ENCODE measurements at regions not wholly inside any gene's neighbourhood (a gene's known extent, or its start where the extent isn't known, plus 50 kb on each side); places are given as distances from the start of the nearest gene placed in this dataset.

- H3K4me3 ChIP-seq (ENCODE audit: low read length): no peak overlapping the region
- H3K36me3 Mint-ChIP-seq: no peaks in the 10 kb centered on the region
- no peaks in the 10 kb centered on the region for H3K4me1 Mint-ChIP-seq
- no peaks in the 10 kb centered on the region for H3K27me3 ChIP-seq (ENCODE audit: insufficient read depth, low read length, poor library complexity, severe bottlenecking)
- POLR2A ChIA-PET: no interaction called here
- H3K4me1 ChIP-seq (ENCODE audit: insufficient read depth, low read length): no peaks in the 10 kb centered on the region
- H3K36me3 ChIP-seq (ENCODE audit: insufficient read depth, low read length): no peaks in the 10 kb centered on the region
- no peak for DNase-seq
- H3K27ac Mint-ChIP-seq: no peak overlapping the region
- no peak overlapping the region for H3K27ac ChIP-seq (ENCODE audit: low read depth, low read length)
- H3K27me3 Mint-ChIP-seq: no peaks in the 10 kb centered on the region
- no peak overlapping the region for H3K4me3 Mint-ChIP-seq
- H3K9me3 Mint-ChIP-seq: peaks cover 0 to 7% (median 3%) of the 10 kb centered on the region in 5 donors
- CTCF ChIA-PET: no interaction called here
- no peaks in the 10 kb centered on the region for H3K9me3 ChIP-seq (ENCODE audit: low read length)
Measured at GRCh38 chr6:78076371-78076770, 423.5 kb downstream of the MEI4 start.

- no peak overlapping the region for H3K4me3 ChIP-seq (ENCODE audit: low read length)
- Mint-ChIP-seq H3K27me3 (no peaks in the 10 kb centered on the region), H3K9me3 (peaks cover 1 to 13% (median 3%) of the 10 kb centered on the region in 5 donors), H3K4me1 (no peaks in the 10 kb centered on the region), H3K4me3 (no peak overlapping the region), H3K36me3 (no peaks in the 10 kb centered on the region), H3K27ac (no peak overlapping the region)
- no peaks in the 10 kb centered on the region for H3K36me3 ChIP-seq (ENCODE audit: insufficient read depth, low read length)
- ChIA-PET CTCF (no interaction called here), POLR2A (no interaction called here)
- no peak for DNase-seq
- H3K9me3 ChIP-seq (ENCODE audit: low read length): no peaks in the 10 kb centered on the region
- no peak overlapping the region for H3K27ac ChIP-seq (ENCODE audit: low read depth, low read length)
- H3K27me3 ChIP-seq (ENCODE audit: insufficient read depth, low read length, poor library complexity, severe bottlenecking): no peaks in the 10 kb centered on the region
- H3K4me1 ChIP-seq (ENCODE audit: insufficient read depth, low read length): no peaks in the 10 kb centered on the region
Measured at GRCh38 chr6:78089531-78089930, 436.7 kb downstream of the MEI4 start.

- Mint-ChIP-seq H3K4me3 (no peak overlapping the region), H3K4me1 (no peaks in the 10 kb centered on the region), H3K36me3 (no peaks in the 10 kb centered on the region), H3K9me3 (peaks cover 0 to 2% (median 1%) of the 10 kb centered on the region in 5 donors), H3K27ac (no peak overlapping the region), H3K27me3 (no peaks in the 10 kb centered on the region)
- no peak for DNase-seq
- H3K27me3 ChIP-seq (ENCODE audit: insufficient read depth, low read length, poor library complexity, severe bottlenecking): no peaks in the 10 kb centered on the region
- H3K9me3 ChIP-seq (ENCODE audit: low read length): no peaks in the 10 kb centered on the region
- H3K4me1 ChIP-seq (ENCODE audit: insufficient read depth, low read length): no peaks in the 10 kb centered on the region
- CTCF ChIA-PET: no interaction called here
- H3K36me3 ChIP-seq (ENCODE audit: insufficient read depth, low read length): no peaks in the 10 kb centered on the region
- H3K27ac ChIP-seq (ENCODE audit: low read depth, low read length): no peak overlapping the region
- H3K4me3 ChIP-seq (ENCODE audit: low read length): no peak overlapping the region
- POLR2A ChIA-PET: no interaction called here
Measured at GRCh38 chr6:78093906-78094305, 441.1 kb downstream of the MEI4 start.

- H3K4me1 ChIP-seq (ENCODE audit: insufficient read depth, low read length): no peaks in the 10 kb centered on the region
Measured at GRCh38 chr6:78101387-78101786, 448.5 kb downstream of the MEI4 start.

GRCh38 chr6:78110641-78111040 is 457.8 kb downstream of the MEI4 start:
- no peak for DNase-seq
- no peaks in the 10 kb centered on the region for H3K36me3 Mint-ChIP-seq

More at GRCh38 chr6:78101387-78101786, 448.5 kb downstream of the MEI4 start:
- Histone ChIP-seq H3K4me3 (ENCODE audit: low read length) (no peak overlapping the region), H3K27me3 (ENCODE audit: insufficient read depth, low read length, poor library complexity, severe bottlenecking) (no peaks in the 10 kb centered on the region), H3K27ac (ENCODE audit: low read depth, low read length) (no peak overlapping the region), H3K36me3 (ENCODE audit: insufficient read depth, low read length) (no peaks in the 10 kb centered on the region), H3K9me3 (ENCODE audit: low read length) (no peaks in the 10 kb centered on the region)
- no peak for DNase-seq
- no peak overlapping the region for H3K4me3 Mint-ChIP-seq
- ChIA-PET POLR2A (interaction anchor here (0.7 kb wide), 1 partner anchor 111 kb away, joined by 5 read pairs; no protein-coding TSS in a partner anchor), CTCF (no interaction called here)
- H3K36me3 Mint-ChIP-seq: no peaks in the 10 kb centered on the region
- peaks cover 2 to 17% (median 6%) of the 10 kb centered on the region in 5 donors for H3K9me3 Mint-ChIP-seq
- no peaks in the 10 kb centered on the region for H3K27me3 Mint-ChIP-seq
- H3K4me1 Mint-ChIP-seq: no peaks in the 10 kb centered on the region
- no peak overlapping the region for H3K27ac Mint-ChIP-seq

GRCh38 chr6:78117966-78118365 is 465.1 kb downstream of the MEI4 start:
- H3K9me3 ChIP-seq (ENCODE audit: low read length): no peaks in the 10 kb centered on the region
- Mint-ChIP-seq H3K9me3 (peaks cover 7 to 19% (median 10%) of the 10 kb centered on the region in 5 donors), H3K27ac (no peak overlapping the region), H3K4me1 (no peaks in the 10 kb centered on the region), H3K27me3 (no peaks in the 10 kb centered on the region), H3K4me3 (no peak overlapping the region), H3K36me3 (no peaks in the 10 kb centered on the region)
- no peak overlapping the region for H3K4me3 ChIP-seq (ENCODE audit: low read length)
- no peak for DNase-seq
- POLR2A ChIA-PET: no interaction called here
- H3K27me3 ChIP-seq (ENCODE audit: insufficient read depth, low read length, poor library complexity, severe bottlenecking): no peaks in the 10 kb centered on the region
- CTCF ChIA-PET: no interaction called here
- H3K27ac ChIP-seq (ENCODE audit: low read depth, low read length): no peak overlapping the region
- H3K4me1 ChIP-seq (ENCODE audit: insufficient read depth, low read length): no peaks in the 10 kb centered on the region
- H3K36me3 ChIP-seq (ENCODE audit: insufficient read depth, low read length): no peaks in the 10 kb centered on the region

More at GRCh38 chr6:78110641-78111040, 457.8 kb downstream of the MEI4 start:
- Mint-ChIP-seq H3K9me3 (peaks cover 0 to 35% (median 7%) of the 10 kb centered on the region in 5 donors), H3K4me1 (no peaks in the 10 kb centered on the region), H3K27ac (no peak overlapping the region), H3K27me3 (no peaks in the 10 kb centered on the region), H3K4me3 (no peak overlapping the region)
- Histone ChIP-seq H3K4me3 (ENCODE audit: low read length) (no peak overlapping the region), H3K27ac (ENCODE audit: low read depth, low read length) (no peak overlapping the region), H3K9me3 (ENCODE audit: low read length) (no peaks in the 10 kb centered on the region), H3K4me1 (ENCODE audit: insufficient read depth, low read length) (no peaks in the 10 kb centered on the region), H3K36me3 (ENCODE audit: insufficient read depth, low read length) (no peaks in the 10 kb centered on the region), H3K27me3 (ENCODE audit: insufficient read depth, low read length, poor library complexity, severe bottlenecking) (no peaks in the 10 kb centered on the region)
- ChIA-PET POLR2A (no interaction called here), CTCF (no interaction called here)

- Mint-ChIP-seq H3K9me3 (peaks cover 5 to 24% (median 13%) of the 10 kb centered on the region in 5 donors), H3K4me1 (no peaks in the 10 kb centered on the region), H3K27ac (no peak overlapping the region), H3K4me3 (no peak overlapping the region), H3K36me3 (no peaks in the 10 kb centered on the region), H3K27me3 (no peaks in the 10 kb centered on the region)
- Histone ChIP-seq H3K4me1 (ENCODE audit: insufficient read depth, low read length) (no peaks in the 10 kb centered on the region), H3K4me3 (ENCODE audit: low read length) (no peak overlapping the region), H3K36me3 (ENCODE audit: insufficient read depth, low read length) (no peaks in the 10 kb centered on the region), H3K9me3 (ENCODE audit: low read length) (no peaks in the 10 kb centered on the region), H3K27me3 (ENCODE audit: insufficient read depth, low read length, poor library complexity, severe bottlenecking) (no peaks in the 10 kb centered on the region), H3K27ac (ENCODE audit: low read depth, low read length) (no peak overlapping the region)
- CTCF ChIA-PET: no interaction called here
- POLR2A ChIA-PET: no interaction called here
- no peak for DNase-seq
Measured at GRCh38 chr6:78131521-78131920, 478.7 kb downstream of the MEI4 start.

GRCh38 chr6:78132671-78133410 is 480.0 kb downstream of the MEI4 start:
- Mint-ChIP-seq H3K27me3 (no peaks in the 10 kb centered on the region), H3K36me3 (no peaks in the 10 kb centered on the region), H3K9me3 (peaks cover 5 to 33% (median 14%) of the 10 kb centered on the region in 5 donors), H3K4me1 (no peaks in the 10 kb centered on the region), H3K4me3 (no peak overlapping the region), H3K27ac (no peak overlapping the region)
- Histone ChIP-seq H3K9me3 (ENCODE audit: low read length) (no peaks in the 10 kb centered on the region), H3K36me3 (ENCODE audit: insufficient read depth, low read length) (no peaks in the 10 kb centered on the region), H3K27ac (ENCODE audit: low read depth, low read length) (no peak overlapping the region), H3K27me3 (ENCODE audit: insufficient read depth, low read length, poor library complexity, severe bottlenecking) (no peaks in the 10 kb centered on the region), H3K4me3 (ENCODE audit: low read length) (no peak overlapping the region), H3K4me1 (ENCODE audit: insufficient read depth, low read length) (no peaks in the 10 kb centered on the region)
- no peak for DNase-seq
- POLR2A ChIA-PET: no interaction called here
- CTCF ChIA-PET: no interaction called here
